HK-2 (cell line): ENCODE measurements at regions not wholly inside any gene's neighbourhood (a gene's known extent, or its start where the extent isn't known, plus 50 kb on each side); places are given as distances from the start of the nearest gene placed in this dataset.
"Not testable (repeated sequence)": the region's sequence is repeated elsewhere in the genome, so short reads cannot be mapped to it uniquely, and the experiment has no call there.

Experiments used
- DNase-seq: peaks from one replicate; pipeline ENCODE4 v3.0.0-alpha.2; 2018; ENCODE audit not compliant: unreplicated experiment

DNA sequence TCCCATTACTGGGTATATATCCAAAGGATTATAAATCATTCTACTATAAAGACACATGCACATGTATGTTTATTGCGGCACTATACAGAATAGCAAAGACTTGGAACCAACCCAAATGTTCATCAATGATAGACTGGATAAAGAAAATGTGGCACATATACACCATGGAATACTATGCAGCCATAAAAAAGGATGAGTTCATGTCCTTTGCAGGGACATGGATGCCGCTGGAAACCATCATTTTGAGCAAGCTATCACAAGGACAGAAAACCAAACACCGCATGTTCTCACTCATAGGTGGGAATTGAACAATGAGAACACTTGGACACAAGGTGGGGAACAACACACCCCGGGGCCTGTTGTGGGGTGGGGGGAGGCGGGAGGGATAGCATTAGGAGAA lies 57.0 kb upstream of the NEUROD1 start:
- not testable (repeated sequence) for DNase-seq

GRCh38 chr2:181738074-181738473 lies 57.8 kb upstream of the NEUROD1 start:
- no peak for DNase-seq

DNA sequence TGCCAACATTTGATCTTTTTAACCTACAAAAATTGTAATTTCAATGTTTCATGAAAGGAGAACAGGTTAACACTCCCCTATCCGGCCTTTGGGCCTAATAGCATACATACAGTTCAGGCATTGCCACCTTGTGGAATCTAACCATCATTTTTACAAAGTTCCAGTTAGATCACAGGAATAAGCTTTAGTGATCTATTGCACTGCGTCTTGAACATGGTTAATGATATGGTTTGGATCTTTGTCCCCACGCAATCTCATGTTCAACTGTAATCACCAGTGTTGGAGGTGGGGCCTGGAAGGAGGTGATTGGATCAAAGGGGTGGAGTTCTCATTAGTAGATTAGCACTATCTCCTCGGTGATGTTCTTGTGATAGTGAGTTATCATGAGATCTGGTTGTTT lies 58.2 kb upstream of the NEUROD1 start:
- no peak for DNase-seq

DNA sequence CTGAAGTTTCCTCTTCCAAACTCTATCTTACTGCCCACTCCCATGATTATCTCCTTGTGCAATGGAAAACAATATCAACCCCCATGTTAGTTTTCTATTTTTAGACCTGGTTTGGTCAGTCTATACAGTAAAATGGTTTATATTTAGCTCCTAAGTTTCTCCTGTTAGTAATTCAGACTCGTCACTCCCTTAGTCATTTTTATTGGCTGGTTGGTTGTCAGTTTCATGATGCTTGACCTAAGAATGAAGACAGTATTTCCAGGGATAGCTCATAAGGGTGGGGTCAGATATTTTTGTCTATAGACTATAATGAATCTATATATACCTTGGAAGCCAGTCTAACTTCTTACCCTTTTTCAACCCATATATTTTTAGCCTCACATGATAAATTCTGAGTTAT lies 61.4 kb upstream of the NEUROD1 start:
- DNase-seq = no peak

DNA sequence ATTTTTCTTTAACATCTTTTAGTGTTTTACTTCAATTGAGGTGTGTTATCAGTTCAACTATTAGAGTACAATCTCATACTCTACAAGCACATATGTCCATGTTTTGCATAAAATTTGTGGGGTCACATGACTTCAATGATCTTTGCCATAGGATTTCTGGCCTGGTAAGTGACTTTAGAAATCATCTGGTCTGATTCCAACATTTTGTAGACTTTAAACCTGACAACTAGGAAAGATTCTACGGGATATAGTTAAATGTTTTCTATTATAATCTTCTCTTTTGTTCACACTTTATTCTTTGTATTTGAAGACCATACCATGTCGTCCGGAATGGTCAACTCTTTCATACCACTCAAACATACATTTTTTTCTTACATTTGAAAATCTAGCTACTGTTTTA lies 62.0 kb upstream of the NEUROD1 start:
- DNase-seq = no peak

GRCh38 chr2:181742922-181743722 lies 62.8 kb upstream of the NEUROD1 start:
- peak; percentile 25 for DNase-seq

GRCh38 chr2:181743723-181744031 lies 63.4 kb upstream of the NEUROD1 start:
- no peak for DNase-seq

GRCh38 chr2:181745796-181746540 lies 65.7 kb upstream of the NEUROD1 start:
- DNase-seq = no peak

DNA sequence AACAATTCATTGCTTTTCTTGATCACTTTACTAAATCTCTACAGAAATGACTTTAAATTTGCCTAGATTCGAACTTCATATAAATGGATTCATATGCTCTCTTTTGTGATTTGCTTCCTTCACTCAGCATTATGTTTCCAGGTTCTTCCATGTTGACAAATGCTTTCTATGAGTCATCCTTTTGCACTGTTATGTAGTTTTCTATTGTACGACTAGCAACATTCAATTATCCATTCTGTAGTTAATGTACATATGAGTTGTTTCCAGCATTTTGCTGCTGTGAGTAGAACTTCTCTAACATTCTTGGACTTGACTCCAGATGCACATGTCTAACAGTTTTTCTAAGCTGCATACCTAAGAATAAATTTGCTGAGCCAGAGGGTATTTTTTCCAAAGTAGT lies 66.5 kb upstream of the NEUROD1 start:
- no peak for DNase-seq

DNA sequence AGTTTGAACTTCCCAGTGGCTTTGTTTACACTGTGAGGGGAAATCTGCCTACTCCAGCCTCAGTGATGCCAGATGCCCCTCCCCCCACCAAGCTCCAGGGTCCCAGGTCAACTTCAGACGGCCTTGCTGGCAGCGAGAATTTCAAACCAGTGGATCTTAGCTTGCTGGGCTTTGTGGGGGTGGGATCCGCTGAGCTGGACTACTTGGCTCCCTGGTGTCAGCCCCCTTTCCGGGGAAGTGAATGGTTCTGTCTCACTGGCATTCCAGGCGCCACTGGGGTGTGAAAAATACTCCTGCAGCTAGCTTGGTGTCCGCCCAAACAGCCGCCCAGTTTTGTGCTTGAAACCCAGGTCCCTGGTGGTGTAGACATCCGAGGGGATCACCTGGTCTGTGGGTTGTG lies 70.0 kb upstream of the NEUROD1 start:
- no peak for DNase-seq

GRCh38 chr2:181751266-181752030 lies 71.1 kb upstream of the NEUROD1 start:
- no peak for DNase-seq

DNA sequence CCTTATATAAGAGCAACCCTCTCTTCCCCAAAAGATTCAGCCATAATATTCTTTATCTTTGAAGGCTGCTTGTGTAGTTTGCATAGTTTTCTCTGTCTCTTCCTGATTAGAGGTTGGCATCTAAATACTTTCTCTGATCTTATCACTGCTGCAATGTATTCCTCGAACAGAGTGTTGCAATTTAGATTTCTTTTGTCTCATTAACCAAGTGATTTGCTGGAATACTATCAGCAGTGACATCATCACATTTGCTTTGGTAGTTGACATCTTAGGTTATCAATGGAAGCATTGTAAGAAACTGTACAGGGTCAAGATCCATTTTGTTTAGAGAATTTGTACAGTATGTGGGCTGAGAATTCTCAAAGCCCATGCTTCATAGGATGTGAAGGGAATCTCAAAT lies 72.0 kb upstream of the NEUROD1 start:
- DNase-seq = no peak

DNA sequence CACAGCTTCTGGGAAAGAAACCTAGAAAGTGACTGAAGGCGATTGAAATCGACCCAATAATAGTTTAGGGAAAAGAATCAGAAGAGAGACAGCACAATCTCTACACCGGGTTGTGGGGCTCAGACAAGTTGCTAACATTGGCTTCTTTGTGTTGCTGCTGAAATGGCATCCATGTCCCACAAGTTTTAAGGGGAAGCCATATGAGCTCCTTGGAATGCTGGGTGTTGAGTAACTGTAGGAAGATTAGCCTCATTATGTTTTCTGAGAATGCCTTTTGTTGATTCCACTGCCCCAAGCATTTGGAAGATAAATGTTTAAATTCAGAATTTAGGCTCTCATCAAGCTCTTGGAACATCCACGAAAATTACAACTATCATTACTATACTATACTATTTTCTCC lies 73.4 kb upstream of the NEUROD1 start:
- DNase-seq = no peak

DNA sequence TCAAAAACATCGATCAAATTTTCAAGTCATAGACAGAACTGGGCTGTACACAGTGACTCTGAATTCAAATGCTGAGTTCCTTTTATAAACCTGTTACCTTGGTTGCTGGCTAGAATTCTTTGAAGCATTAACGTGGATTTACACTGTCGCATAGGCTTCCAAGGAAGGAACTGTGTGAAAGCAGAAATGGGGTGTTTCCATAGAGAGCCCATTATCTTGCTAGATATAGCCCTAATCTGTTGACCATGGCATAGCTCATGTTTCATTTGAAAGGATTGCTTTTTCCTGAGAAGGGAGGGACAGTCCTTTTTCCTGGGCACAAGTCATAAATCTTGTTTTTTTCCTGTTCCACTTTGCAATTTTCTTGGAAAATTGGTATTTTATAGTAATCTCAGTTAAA lies 73.8 kb upstream of the NEUROD1 start:
- no peak for DNase-seq

DNA sequence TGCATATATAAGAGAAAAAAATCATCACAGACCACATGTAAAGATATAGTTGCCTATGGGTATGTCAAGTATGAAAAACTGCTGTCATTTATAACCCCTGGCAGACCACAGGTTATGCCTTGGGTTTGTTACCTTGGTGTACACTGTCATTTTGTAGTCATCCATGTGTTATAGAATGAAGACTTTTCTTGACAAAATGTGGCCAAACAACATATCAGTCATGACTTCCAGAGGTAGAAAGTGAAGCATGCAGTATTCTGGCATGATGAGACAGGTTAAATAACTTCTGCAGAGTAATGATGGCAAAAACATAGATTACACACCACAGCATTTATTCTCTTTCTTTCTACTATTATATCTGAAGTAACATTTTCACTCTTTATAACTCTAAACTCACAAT lies 74.9 kb upstream of the NEUROD1 start:
- DNase-seq = no peak

DNA sequence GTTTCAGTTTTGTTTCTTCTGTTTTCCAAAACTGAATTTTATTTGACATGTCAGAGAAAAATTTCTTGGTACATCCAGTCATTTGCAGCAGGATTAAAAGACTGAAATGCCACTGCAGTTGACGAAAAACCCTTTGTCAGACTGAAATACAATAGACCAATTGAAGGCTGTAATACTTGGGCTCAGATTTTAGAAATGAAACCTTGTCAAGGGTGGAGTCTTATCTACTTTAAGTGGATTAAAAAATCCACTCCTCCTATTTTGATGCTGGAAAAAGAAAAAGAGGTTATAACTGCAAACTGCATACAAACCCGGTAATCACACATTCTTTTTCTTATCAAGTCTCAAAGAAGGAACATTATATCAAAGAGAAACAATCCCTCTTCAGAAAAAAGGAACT lies 80.2 kb upstream of the NEUROD1 start:
- DNase-seq = no peak

DNA sequence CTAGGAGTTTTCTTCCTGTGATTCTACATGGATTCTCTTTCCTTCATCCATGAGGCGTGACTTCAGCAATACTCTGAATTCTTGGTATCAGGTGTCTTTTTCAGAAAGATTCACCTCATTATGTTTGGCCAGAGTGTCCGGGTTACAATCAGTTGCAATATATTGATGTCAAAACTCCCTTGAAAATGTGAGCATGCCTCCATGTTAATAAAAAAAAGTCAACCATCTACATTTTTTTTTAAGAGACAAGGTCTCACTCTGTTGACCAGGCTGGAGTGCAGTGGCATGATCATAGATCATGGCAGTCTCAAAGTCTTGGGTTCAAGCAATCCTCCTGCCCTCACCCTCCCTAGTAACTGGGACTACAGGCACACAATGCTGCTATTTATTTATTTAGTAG lies 80.9 kb upstream of the NEUROD1 start:
- no peak for DNase-seq

DNA sequence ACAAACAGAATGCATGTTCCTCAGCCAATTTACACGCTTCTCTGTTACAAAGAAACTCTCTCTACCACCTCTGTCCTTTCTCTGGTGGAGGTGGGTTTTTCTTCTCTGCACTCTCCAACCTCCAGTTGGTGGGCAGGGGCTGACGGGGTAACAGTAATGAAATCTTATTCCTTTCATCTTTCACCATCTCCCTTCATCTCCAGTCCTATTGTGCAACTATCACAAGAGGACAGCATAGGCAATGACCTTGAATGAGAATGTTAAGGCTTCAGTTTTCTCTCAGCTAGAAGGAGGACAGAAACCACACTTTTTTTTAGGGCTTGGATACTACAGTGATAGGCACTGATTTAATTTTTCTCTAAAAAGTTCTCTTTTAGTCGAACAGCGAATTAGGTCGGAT lies 81.7 kb upstream of the NEUROD1 start:
- no peak for DNase-seq

- DNase-seq = no peak
These were observed 82.5 kb upstream of the NEUROD1 start for GRCh38 chr2:181762848-181763247.

DNA sequence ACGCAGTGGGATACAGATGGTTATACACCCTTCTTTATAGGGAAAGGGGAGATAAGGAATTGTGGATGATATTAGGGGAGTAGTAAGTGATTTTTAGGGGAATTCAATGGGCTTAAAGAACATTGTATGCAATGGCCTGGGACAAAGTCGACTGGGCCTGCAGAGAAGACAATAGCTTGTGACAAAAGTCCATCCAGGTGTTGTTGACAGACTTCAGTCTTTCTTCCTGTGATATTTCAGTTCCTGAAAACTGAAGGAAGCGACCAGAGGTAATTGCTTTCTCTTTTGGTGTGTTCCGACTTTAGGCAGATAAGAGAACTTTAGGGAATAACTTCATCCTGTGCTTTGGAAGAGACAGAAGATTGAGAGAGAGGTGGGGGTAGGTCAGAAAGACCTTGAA lies 83.1 kb upstream of the NEUROD1 start:
- no peak for DNase-seq

- DNase-seq = no peak
These were observed 84.0 kb upstream of the NEUROD1 start for GRCh38 chr2:181764095-181764963.

DNA sequence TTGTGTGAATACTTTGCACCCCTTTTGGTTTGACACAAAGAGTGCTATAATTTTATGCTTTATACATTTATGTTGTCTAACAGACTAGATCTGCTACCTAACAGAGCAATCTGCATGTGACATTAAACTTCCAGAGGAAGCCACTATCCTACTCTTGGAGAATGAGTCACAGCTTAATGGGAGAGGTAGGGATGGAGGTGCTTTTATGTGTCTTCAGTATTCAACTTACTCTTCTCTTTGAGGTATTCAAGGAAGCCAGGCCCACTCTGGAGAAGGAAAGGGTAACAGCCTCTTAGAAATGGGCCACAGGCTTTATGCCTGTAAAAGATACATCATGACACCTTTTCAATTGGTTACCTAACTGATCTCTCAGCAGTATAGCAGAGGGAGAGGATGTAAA lies 85.8 kb upstream of the NEUROD1 start:
- no peak for DNase-seq
